Ascending aorta (tissue), 2 donors: ENCODE measurements at regions not wholly inside any gene's neighbourhood (a gene's known extent, or its start where the extent isn't known, plus 50 kb on each side); places are given as distances from the start of the nearest gene placed in this dataset.

Experiments used
- DNase-seq, 2 donors: peaks; one replicate each; pipeline ENCODE4 v3.0.0-alpha.2; 2019; ENCODE audit warnings: low spot score in 2 of 2
- H3K27ac ChIP-seq, 2 donors: fragments of 200-600 bp; sonication (generic); one replicate each; pipeline ENCODE4 v1.5.1; 2016 to 2017; ENCODE audit warnings: mild to moderate bottlenecking in 1 of 2
- H3K27me3 ChIP-seq: fragments of 200-600 bp; sonication (generic); one replicate; pipeline ENCODE4 v1.5.1; 2017
- H3K36me3 ChIP-seq, 2 donors: fragments of 200-600 bp; sonication (generic); one replicate each; pipeline ENCODE4 v1.5.1; 2016
- H3K4me1 ChIP-seq, 2 donors: fragments of 200-600 bp; sonication (generic); one replicate each; pipeline ENCODE4 v1.5.1; 2016 to 2017; ENCODE audit warnings: mild to moderate bottlenecking in 1 of 2
- H3K4me3 ChIP-seq, 2 donors: fragments of 200-600 bp; sonication (generic); one replicate each; pipeline ENCODE4 v1.5.1; 2016 to 2017; ENCODE audit warnings: mild to moderate bottlenecking in 1 of 2
- H3K9me3 ChIP-seq, 2 donors: fragments of 200-600 bp; sonication (generic); one replicate each; pipeline ENCODE4 v1.5.1; 2016
- intact Hi-C: fragments of 100-400 bp; cut with DNase I; formaldehyde crosslinking; loops from one replicate; pipeline ENCODE4 v1.15.1; 2023
- TF ChIP-seq, protein P1 (sequence below), 3 experiments: fragments of 200-600 bp in 2 of 3; fragments of 450-650 bp in 1 of 3; sonication (generic) in 2 of 3; IDR thresholded peaks; one replicate each; pipeline ENCODE4 v1.5.1; 2016 to 2019; ENCODE audit warnings: antibody characterized with exemption in 3 of 3, mild to moderate bottlenecking in 1 of 3, moderate library complexity in 1 of 3

DNA sequence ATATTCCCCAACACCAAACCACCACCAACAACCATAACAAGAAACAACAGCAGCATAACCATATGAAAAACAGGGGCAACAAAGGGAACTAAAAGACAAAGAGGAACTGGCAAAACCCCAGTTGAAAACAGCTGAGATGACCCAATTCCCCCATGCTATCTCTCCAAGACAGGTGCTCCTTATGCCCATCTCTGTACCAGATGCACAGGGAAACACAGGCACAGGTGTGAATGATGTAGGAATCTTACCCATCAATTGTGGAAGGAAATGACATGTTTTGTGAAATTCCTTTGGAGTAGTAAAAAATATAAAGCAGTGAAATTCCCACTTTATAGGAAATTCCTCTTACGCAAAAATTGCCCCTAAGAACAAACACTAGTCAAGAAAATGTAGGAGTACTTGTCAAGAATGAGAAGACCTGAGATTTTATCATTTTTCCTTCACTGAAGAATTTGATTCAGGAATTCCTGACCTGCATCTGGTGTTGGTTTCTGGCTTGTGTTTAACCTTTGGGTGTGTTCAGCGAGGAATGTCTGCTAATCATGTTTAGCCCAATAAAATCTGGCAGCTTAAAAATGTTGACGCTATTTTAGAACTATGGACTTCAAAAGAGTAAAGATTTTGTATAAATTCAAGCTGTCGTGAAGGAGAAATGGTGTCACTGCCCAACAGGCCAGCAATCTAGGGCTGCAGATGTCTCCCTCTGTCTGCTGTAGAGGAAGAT, 67.7 kb upstream of the ARHGAP28 start:
- Histone ChIP-seq H3K27me3 (no peaks in the 10 kb centered on the region), H3K36me3 (no peaks in the 10 kb centered on the region), H3K4me1 (no peaks in the 10 kb centered on the region), H3K4me3 (no peak overlapping the region), H3K27ac (no peak overlapping the region), H3K9me3 (no peaks in the 10 kb centered on the region)
- intact Hi-C loops: no loop called here
- TF ChIP-seq, protein P1, sequence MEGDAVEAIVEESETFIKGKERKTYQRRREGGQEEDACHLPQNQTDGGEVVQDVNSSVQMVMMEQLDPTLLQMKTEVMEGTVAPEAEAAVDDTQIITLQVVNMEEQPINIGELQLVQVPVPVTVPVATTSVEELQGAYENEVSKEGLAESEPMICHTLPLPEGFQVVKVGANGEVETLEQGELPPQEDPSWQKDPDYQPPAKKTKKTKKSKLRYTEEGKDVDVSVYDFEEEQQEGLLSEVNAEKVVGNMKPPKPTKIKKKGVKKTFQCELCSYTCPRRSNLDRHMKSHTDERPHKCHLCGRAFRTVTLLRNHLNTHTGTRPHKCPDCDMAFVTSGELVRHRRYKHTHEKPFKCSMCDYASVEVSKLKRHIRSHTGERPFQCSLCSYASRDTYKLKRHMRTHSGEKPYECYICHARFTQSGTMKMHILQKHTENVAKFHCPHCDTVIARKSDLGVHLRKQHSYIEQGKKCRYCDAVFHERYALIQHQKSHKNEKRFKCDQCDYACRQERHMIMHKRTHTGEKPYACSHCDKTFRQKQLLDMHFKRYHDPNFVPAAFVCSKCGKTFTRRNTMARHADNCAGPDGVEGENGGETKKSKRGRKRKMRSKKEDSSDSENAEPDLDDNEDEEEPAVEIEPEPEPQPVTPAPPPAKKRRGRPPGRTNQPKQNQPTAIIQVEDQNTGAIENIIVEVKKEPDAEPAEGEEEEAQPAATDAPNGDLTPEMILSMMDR (IDR thresholded peaks at IDR 0.05): no peak
- no peak for DNase-seq

DNA sequence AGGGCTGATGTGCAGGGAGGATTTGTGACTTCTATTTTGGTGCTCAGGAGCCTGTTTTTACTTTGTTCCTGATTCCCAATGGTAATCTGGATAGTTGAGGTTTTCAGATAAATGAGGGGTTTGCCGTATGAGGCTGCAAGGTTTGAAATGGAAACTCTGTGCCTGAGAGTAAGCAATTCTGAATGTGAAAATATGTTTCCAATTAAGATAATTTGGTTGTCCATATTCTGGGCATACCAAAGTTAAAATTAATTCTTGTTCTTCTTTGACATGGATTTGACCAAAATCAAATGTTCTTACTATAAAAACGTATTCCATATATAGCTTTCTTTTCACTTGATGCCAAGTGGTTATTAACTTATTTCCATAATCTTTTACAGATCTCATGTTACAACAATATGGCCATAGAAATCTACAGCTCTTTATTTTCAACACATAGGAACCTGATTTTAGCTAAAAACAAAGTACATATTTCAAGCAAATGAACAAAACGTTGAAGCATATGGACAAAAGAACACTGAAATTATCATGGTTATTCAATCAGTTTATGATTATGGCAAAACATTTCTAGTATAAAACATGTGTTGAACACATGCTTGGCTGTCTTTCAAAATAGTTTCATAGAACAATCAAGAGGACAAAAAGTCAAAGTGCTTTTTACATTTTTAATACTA, 63.4 kb upstream of the ARHGAP28 start:
- H3K4me1 ChIP-seq: no peaks in the 10 kb centered on the region
- intact Hi-C loops: no loop called here
- no peaks in the 10 kb centered on the region for H3K27me3 ChIP-seq

DNA sequence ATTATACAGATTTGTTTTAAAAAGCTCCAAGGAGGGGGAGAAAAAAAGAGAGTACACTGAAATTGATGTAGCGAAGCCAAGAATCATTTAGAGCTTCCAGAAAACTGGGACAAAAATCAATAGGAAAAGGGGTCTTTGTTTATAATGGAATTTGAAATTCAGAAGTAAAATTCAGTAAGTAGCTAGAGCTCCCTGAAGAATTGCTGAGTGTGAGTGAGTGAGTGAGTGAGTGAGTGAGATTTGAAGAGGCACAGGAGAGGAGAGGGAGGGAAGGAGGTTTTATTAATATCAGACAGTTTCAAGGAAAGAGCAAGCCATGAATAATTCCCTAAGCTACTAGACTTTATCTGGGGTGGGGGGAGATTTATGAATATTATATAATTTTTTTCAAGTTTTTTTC, 60.7 kb upstream of the ARHGAP28 start:
- no peak overlapping the region for H3K4me3 ChIP-seq
- H3K36me3 ChIP-seq: no peaks in the 10 kb centered on the region
- no peaks in the 10 kb centered on the region for H3K27me3 ChIP-seq
- no peak for DNase-seq
- TF ChIP-seq, protein P1 (IDR thresholded peaks at IDR 0.05): no peak
- intact Hi-C loops: no loop called here
- H3K27ac ChIP-seq: no peak overlapping the region
- H3K9me3 ChIP-seq: no peaks in the 10 kb centered on the region
- H3K4me1 ChIP-seq: no peaks in the 10 kb centered on the region

More for the DNA sequence above, 63.4 kb upstream of the ARHGAP28 start:
- TF ChIP-seq, protein P1 (IDR thresholded peaks at IDR 0.05): no peak
- no peak overlapping the region for H3K4me3 ChIP-seq
- H3K27ac ChIP-seq: no peak overlapping the region
- no peak for DNase-seq
- H3K36me3 ChIP-seq: no peaks in the 10 kb centered on the region
- no peaks in the 10 kb centered on the region for H3K9me3 ChIP-seq

DNA sequence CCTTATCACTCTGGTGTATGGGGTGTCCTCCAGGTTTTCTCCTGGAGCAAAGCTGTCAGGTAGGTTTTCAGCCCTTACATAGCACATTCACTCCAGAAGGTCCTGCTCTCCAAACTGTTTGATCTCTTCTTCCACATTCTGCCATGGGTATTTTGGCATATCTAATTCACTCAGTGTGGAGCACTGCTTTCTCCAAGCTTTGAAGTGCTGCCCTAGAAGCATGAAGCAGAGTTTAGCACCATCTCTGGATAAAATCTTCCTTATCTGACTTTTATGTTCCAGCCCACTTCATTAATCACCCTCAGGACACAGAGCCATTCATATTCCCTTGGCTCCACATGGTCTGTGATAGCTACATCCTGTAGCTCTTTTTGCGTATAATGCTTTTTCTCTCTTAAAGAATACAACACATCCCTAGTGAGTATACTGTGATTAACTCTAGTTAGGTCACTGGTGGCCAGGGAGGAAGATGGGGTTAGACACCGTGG, 56.7 kb upstream of the ARHGAP28 start:
- Histone ChIP-seq H3K4me3 (no peak overlapping the region), H3K4me1 (no peaks in the 10 kb centered on the region), H3K27me3 (no peaks in the 10 kb centered on the region), H3K36me3 (no peaks in the 10 kb centered on the region), H3K9me3 (no peaks in the 10 kb centered on the region), H3K27ac (no peak overlapping the region)
- DNase-seq: no peak
- TF ChIP-seq, protein P1 (IDR thresholded peaks at IDR 0.05): no peak
- intact Hi-C loops: no loop called here

DNA sequence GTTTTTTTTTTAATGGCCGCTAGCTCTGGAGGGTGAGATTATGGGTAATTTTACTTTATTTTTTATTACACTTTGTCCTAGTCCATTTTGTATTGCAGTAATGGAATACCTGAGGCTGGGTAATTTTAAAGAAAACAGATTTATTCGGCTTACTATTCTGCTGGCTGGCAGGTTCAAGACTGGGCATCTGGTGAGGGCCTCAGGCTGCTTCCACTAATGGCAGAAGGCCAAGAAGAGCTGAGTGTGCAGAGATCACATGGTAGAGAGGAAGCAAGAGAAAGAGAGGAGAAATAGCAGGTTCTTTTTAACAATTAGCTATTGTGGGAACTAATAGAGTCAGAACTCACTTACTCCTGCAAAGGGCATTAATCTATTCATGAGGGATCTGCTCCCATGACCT, 52.4 kb upstream of the ARHGAP28 start:
- no peak for DNase-seq
- no peak overlapping the region for H3K27ac ChIP-seq
- H3K36me3 ChIP-seq: no peaks in the 10 kb centered on the region
- no peaks in the 10 kb centered on the region for H3K27me3 ChIP-seq
- TF ChIP-seq, protein P1 (IDR thresholded peaks at IDR 0.05): no peak
- H3K9me3 ChIP-seq: no peaks in the 10 kb centered on the region
- no peak overlapping the region for H3K4me3 ChIP-seq
- no peaks in the 10 kb centered on the region for H3K4me1 ChIP-seq
- intact Hi-C loops: no loop called here
